H9 (cell line): ENCODE measurements at regions not wholly inside any gene's neighbourhood (a gene's known extent, or its start where the extent isn't known, plus 50 kb on each side); places are given as distances from the start of the nearest gene placed in this dataset.

Experiments
- DNase-seq: peaks from one replicate; pipeline ENCODE4 v3.0.0-alpha.2; 2017
- H2AFZ ChIP-seq: one replicate; pipeline ENCODE4 v1.6.1; 2013; ENCODE audit warnings: mild to moderate bottlenecking, low read length, control low read depth, moderate library complexity
- H2AK5ac ChIP-seq: 2 replicates; pipeline ENCODE4 v1.6.1; 2013; ENCODE audit warnings: low read length, control low read depth, mixed read lengths; ENCODE audit not compliant: insufficient read length
- H2BK120ac ChIP-seq: one replicate; pipeline ENCODE4 v1.6.1; 2013; ENCODE audit warnings: low read depth, mild to moderate bottlenecking, low read length, control low read depth, inconsistent platforms; ENCODE audit not compliant: poor library complexity, severe bottlenecking
- H2BK12ac ChIP-seq: 2 replicates; pipeline ENCODE4 v1.6.1; 2013; ENCODE audit warnings: low read length, control low read depth, mixed read lengths, low read depth; ENCODE audit not compliant: insufficient read length
- H2BK15ac ChIP-seq: 2 replicates; pipeline ENCODE4 v1.6.1; 2013; ENCODE audit warnings: low read depth, low read length, control low read depth
- H2BK20ac ChIP-seq: one replicate; pipeline ENCODE4 v1.6.1; 2013; ENCODE audit warnings: low read depth, mild to moderate bottlenecking, low read length, control low read depth, inconsistent platforms; ENCODE audit not compliant: poor library complexity, severe bottlenecking
- H2BK5ac ChIP-seq: 2 replicates; pipeline ENCODE4 v1.6.1; 2013; ENCODE audit warnings: low read length, control low read depth, mixed read lengths; ENCODE audit not compliant: insufficient read length
- H3K14ac ChIP-seq: 2 replicates; pipeline ENCODE4 v1.6.1; 2013; ENCODE audit warnings: low read length, control low read depth; ENCODE audit not compliant: insufficient read depth
- H3K18ac ChIP-seq: 2 replicates; pipeline ENCODE4 v1.6.1; 2013; ENCODE audit warnings: low read depth, mild to moderate bottlenecking, mixed read lengths, low read length, control low read depth; ENCODE audit not compliant: insufficient read length
- H3K23ac ChIP-seq: 2 replicates; pipeline ENCODE4 v1.6.1; 2013; ENCODE audit warnings: low read length, control low read depth, mixed read lengths, low read depth; ENCODE audit not compliant: insufficient read length
- H3K23me2 ChIP-seq: 2 replicates; pipeline ENCODE4 v1.6.1; 2013; ENCODE audit warnings: low read depth, mild to moderate bottlenecking, mixed read lengths, low read length, control low read depth; ENCODE audit not compliant: insufficient read length, poor library complexity, severe bottlenecking
- H3K27ac ChIP-seq: 2 replicates; pipeline ENCODE4 v1.5.1; 2013; ENCODE audit warnings: low read length, control low read depth, mixed read lengths, low read depth; ENCODE audit not compliant: insufficient read length
- H3K27me3 ChIP-seq: 2 replicates; pipeline ENCODE4 v1.6.1; 2013; ENCODE audit warnings: low read length, control low read depth, inconsistent platforms; ENCODE audit not compliant: insufficient read depth
- H3K4ac ChIP-seq: 2 replicates; pipeline ENCODE4 v1.6.1; 2013; ENCODE audit warnings: low read depth, mild to moderate bottlenecking, control low read depth, inconsistent platforms, low read length, moderate library complexity
- H3K4me1 ChIP-seq: 2 replicates; pipeline ENCODE4 v1.6.1; 2013; ENCODE audit warnings: low read length, control low read depth, inconsistent platforms; ENCODE audit not compliant: insufficient read depth
- H3K4me2 ChIP-seq: 2 replicates; pipeline ENCODE4 v1.6.1; 2013; ENCODE audit warnings: low read length, control low read depth, mixed read lengths; ENCODE audit not compliant: insufficient read length, insufficient read depth
- H3K56ac ChIP-seq: 2 replicates; pipeline ENCODE4 v1.6.1; 2013; ENCODE audit warnings: low read depth, mild to moderate bottlenecking, mixed read lengths, low read length, control low read depth; ENCODE audit not compliant: insufficient read length
- H3K79me1 ChIP-seq: 2 replicates; pipeline ENCODE4 v1.6.1; 2013; ENCODE audit warnings: low read depth, mild to moderate bottlenecking, moderate library complexity, low read length, control low read depth, inconsistent platforms; ENCODE audit not compliant: insufficient read depth, poor library complexity, severe bottlenecking
- H3K79me2 ChIP-seq: 2 replicates; pipeline ENCODE4 v1.6.1; 2013; ENCODE audit warnings: low read length, control low read depth, inconsistent platforms; ENCODE audit not compliant: insufficient read depth
- H3K9ac ChIP-seq: 2 replicates; pipeline ENCODE4 v1.6.1; 2013; ENCODE audit warnings: low read length, control low read depth, mixed read lengths; ENCODE audit not compliant: insufficient read length; ENCODE audit errors: extremely low read depth
- H3K9me3 ChIP-seq: one replicate; pipeline ENCODE4 v1.6.1; 2013; ENCODE audit warnings: low read depth, low read length, inconsistent platforms; ENCODE audit not compliant: control insufficient read depth
- H3T11ph ChIP-seq: one replicate; pipeline ENCODE4 v1.6.1; 2013; ENCODE audit warnings: mild to moderate bottlenecking, low read length, control low read depth, inconsistent platforms
- H4K20me1 ChIP-seq: one replicate; pipeline ENCODE4 v1.6.1; 2013; ENCODE audit not compliant: control insufficient read depth, insufficient read length, insufficient read depth
- H4K5ac ChIP-seq: 2 replicates; pipeline ENCODE4 v1.6.1; 2013; ENCODE audit warnings: low read depth, mild to moderate bottlenecking, mixed read lengths, low read length, control low read depth; ENCODE audit not compliant: insufficient read length
- H4K8ac ChIP-seq: replicated peaks from 2 replicates; pipeline ENCODE4 v1.6.1; 2013; ENCODE audit warnings: low read length, control low read depth, mixed read lengths, low read depth; ENCODE audit not compliant: insufficient read length
- H4K91ac ChIP-seq: 2 replicates; pipeline ENCODE4 v1.6.1; 2013; ENCODE audit warnings: low read depth, mild to moderate bottlenecking, moderate library complexity, mixed read lengths, low read length, control low read depth; ENCODE audit not compliant: insufficient read length
- H3K27ac Mint-ChIP-seq, 3 experiments: 2 replicates in 2 of 3; 3 replicates in 1 of 3; pipeline ENCODE4 v1.8.0; 2020 to 2021; ENCODE audit warnings: mixed read lengths in 3 of 3, mild to moderate bottlenecking in 1 of 3, moderate library complexity in 1 of 3
- H3K27me3 Mint-ChIP-seq: 2 replicates; pipeline ENCODE4 v1.8.0; 2021; ENCODE audit warnings: low read depth, mild to moderate bottlenecking, moderate library complexity, mixed read lengths
- H3K36me3 Mint-ChIP-seq, 3 experiments: 2 replicates in 2 of 3; 3 replicates in 1 of 3; pipeline ENCODE4 v1.8.0; 2020 to 2021; ENCODE audit warnings: low read depth in 3 of 3, mixed read lengths in 3 of 3; ENCODE audit not compliant: insufficient read depth in 1 of 3
- H3K4me1 Mint-ChIP-seq, 2 experiments: 2 replicates each; pipeline ENCODE4 v1.8.0; 2020; ENCODE audit warnings: mixed read lengths in 2 of 2
- H3K4me3 Mint-ChIP-seq, 2 experiments: 2 replicates in 1 of 2; 3 replicates in 1 of 2; pipeline ENCODE4 v1.8.0; 2020 to 2021; ENCODE audit warnings: mild to moderate bottlenecking in 2 of 2, mixed read lengths in 2 of 2, moderate library complexity in 1 of 2
- H3K9me3 Mint-ChIP-seq, 2 experiments: 2 replicates in 1 of 2; 3 replicates in 1 of 2; pipeline ENCODE4 v1.8.0; 2020; ENCODE audit warnings: mild to moderate bottlenecking in 2 of 2, mixed read lengths in 2 of 2, moderate library complexity in 1 of 2
- CTCF ChIP-seq: fragments of 200-600 bp; sonication (generic); conservative IDR thresholded peaks from 3 replicates; pipeline ENCODE4 v1.8.0; 2021; ENCODE audit warnings: antibody characterized with exemption, mild to moderate bottlenecking
- WGBS: extraction: QIAGEN DNeasy Blood & Tissue Kit; methylation state at CpG from one replicate; pipeline ENCODE4 v1.1.7; 2013; ENCODE audit warnings: missing lambda C conversion rate, low lambda C conversion rate, mixed read lengths; ENCODE audit not compliant: insufficient read length; ENCODE audit errors: extremely low coverage; 5-methylcytosine and 5-hydroxymethylcytosine counted together

- Mint-ChIP-seq H3K4me1 (peaks cover 6 to 7% of the 10 kb centered on the region in 2 experiments; a peak in 3 of 4 replicates), H3K27ac (no peak overlapping the region), H3K27me3 (no peaks in the 10 kb centered on the region), H3K9me3 (peaks cover 5 to 11% of the 10 kb centered on the region in 2 experiments), H3K4me3 (no peak overlapping the region), H3K36me3 (peaks cover 0 to 2% (median 0%) of the 10 kb centered on the region in 3 experiments; a peak in 1 of 7 replicates)
- Histone ChIP-seq H3K27ac (no peak overlapping the region), H3K23me2 (no peaks in the 10 kb centered on the region), H3K56ac (no peak overlapping the region), H2BK5ac (no peak overlapping the region), H3K79me1 (no peaks in the 10 kb centered on the region), H4K20me1 (no peaks in the 10 kb centered on the region), H2AK5ac (no peak overlapping the region), H4K91ac (no peak overlapping the region), H3T11ph (no peak overlapping the region), H3K4me2 (no peak overlapping the region), H3K4me1 (no peaks in the 10 kb centered on the region), H4K5ac (no peak overlapping the region), H4K8ac (no peak overlapping the region), H2BK12ac (no peak overlapping the region), H2BK15ac (no peak overlapping the region), H2AFZ (no peak overlapping the region), H3K9ac (no peak overlapping the region), H2BK120ac (no peak overlapping the region), H3K79me2 (no peaks in the 10 kb centered on the region), H3K23ac (no peak overlapping the region), H3K14ac (no peak overlapping the region), H3K4ac (no peak overlapping the region), H3K9me3 (no peaks in the 10 kb centered on the region), H2BK20ac (no peak overlapping the region), H3K18ac (no peak overlapping the region), H3K27me3 (no peaks in the 10 kb centered on the region)
- TF ChIP-seq CTCF, result no peak
- WGBS, result no CpG with 5 or more reads among the region's 2 CpGs
- no peak for DNase-seq
Observed at GRCh38 chr13:48775285-48775684, 121.6 kb downstream of the CYSLTR2 start.
